ENCODE measurements at regions not wholly inside any gene's neighbourhood (a gene's known extent, or its start where the extent isn't known, plus 50 kb on each side); places are given as distances from the start of the nearest gene placed in this dataset.

GRCh38 chr4:151991884-151992167, 231.0 kb upstream of the GATB start:
- DNase-seq, result no peak
- no peaks in the 10 kb centered on the region for H3K9me3 ChIP-seq (ENCODE audit: control extremely low read depth in 1 of 3, control insufficient read depth in 2 of 3, insufficient read depth in 1 of 3, low read length in 2 of 3)
- intact Hi-C loops (cut with micrococcal nuclease), result no loop called here
- ATAC-seq (ENCODE audit: low read depth), result no peak
- no peak overlapping the region for H3K27ac ChIP-seq (ENCODE audit: low read length in 2 of 2)
- Mint-ChIP-seq H3K4me1 (no peaks in the 10 kb centered on the region), H3K4me3 (no peak overlapping the region), H3K9me3 (ENCODE audit: insufficient read depth) (no peaks in the 10 kb centered on the region), H3K27me3 (no peaks in the 10 kb centered on the region), H3K27ac (no peak overlapping the region)
- H2AFZ ChIP-seq (ENCODE audit: insufficient read depth, low read depth, low read length, poor library complexity, severe bottlenecking), result no peak overlapping the region
- H4K20me1 ChIP-seq (ENCODE audit: control insufficient read depth, insufficient read depth, low read length, poor library complexity, severe bottlenecking), result no peaks in the 10 kb centered on the region
- no peak for TF ChIP-seq EZH2 (IDR thresholded peaks at IDR 0.05; ENCODE audit: borderline replicate concordance, insufficient read depth, low read depth, low read length, poor library complexity, severe bottlenecking)
- TF ChIP-seq, protein P1, sequence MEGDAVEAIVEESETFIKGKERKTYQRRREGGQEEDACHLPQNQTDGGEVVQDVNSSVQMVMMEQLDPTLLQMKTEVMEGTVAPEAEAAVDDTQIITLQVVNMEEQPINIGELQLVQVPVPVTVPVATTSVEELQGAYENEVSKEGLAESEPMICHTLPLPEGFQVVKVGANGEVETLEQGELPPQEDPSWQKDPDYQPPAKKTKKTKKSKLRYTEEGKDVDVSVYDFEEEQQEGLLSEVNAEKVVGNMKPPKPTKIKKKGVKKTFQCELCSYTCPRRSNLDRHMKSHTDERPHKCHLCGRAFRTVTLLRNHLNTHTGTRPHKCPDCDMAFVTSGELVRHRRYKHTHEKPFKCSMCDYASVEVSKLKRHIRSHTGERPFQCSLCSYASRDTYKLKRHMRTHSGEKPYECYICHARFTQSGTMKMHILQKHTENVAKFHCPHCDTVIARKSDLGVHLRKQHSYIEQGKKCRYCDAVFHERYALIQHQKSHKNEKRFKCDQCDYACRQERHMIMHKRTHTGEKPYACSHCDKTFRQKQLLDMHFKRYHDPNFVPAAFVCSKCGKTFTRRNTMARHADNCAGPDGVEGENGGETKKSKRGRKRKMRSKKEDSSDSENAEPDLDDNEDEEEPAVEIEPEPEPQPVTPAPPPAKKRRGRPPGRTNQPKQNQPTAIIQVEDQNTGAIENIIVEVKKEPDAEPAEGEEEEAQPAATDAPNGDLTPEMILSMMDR (IDR thresholded peaks at IDR 0.05), result no peak
- no peaks in the 10 kb centered on the region for H3K27me3 ChIP-seq (replicated peaks in 1 of 4; ENCODE audit: control extremely low read depth in 1 of 4, control insufficient read depth in 3 of 4, insufficient read depth in 4 of 4, low read length in 3 of 4)
- POLR2A ChIA-PET, result no interaction called here
- H3K4me2 ChIP-seq (replicated peaks; ENCODE audit: low read depth, low read length, poor library complexity, severe bottlenecking), result no peak overlapping the region
- 100% methylated on average over 1 of the region's 2 CpGs for WGBS (ENCODE audit: insufficient coverage)
- CTCF ChIA-PET, result no interaction called here
- no peaks in the 10 kb centered on the region for H3K79me2 ChIP-seq (ENCODE audit: control insufficient read depth, insufficient read depth, low read length)
- no peak overlapping the region for H3K4me3 ChIP-seq (ENCODE audit: control extremely low read depth in 1 of 5, extremely low read depth in 1 of 5, insufficient read depth in 1 of 5, low read depth in 2 of 5, low read length in 4 of 5)
- no peak overlapping the region for H3K9ac ChIP-seq (ENCODE audit: low read length)
- H3K36me3 ChIP-seq (replicated peaks in 1 of 2; ENCODE audit: control extremely low read depth in 1 of 2, control insufficient read depth in 1 of 2, extremely low read depth in 1 of 2, insufficient read depth in 2 of 2, low read length in 1 of 2), result no peaks in the 10 kb centered on the region
- H3K4me1 ChIP-seq (ENCODE audit: control insufficient read depth in 2 of 2, insufficient read depth in 2 of 2, low read length in 2 of 2), result no peaks in the 10 kb centered on the region

- H3K9ac ChIP-seq (ENCODE audit: low read length), result no peak overlapping the region
- ChIA-PET POLR2A (no interaction called here), CTCF (no interaction called here)
- Mint-ChIP-seq H3K27ac (no peak overlapping the region), H3K4me1 (no peaks in the 10 kb centered on the region), H3K9me3 (ENCODE audit: insufficient read depth) (no peaks in the 10 kb centered on the region), H3K27me3 (no peaks in the 10 kb centered on the region), H3K4me3 (no peak overlapping the region)
- 86% methylated on average over 4 of the region's 10 CpGs for WGBS (ENCODE audit: insufficient coverage)
- H3K79me2 ChIP-seq (ENCODE audit: control insufficient read depth, insufficient read depth, low read length), result no peaks in the 10 kb centered on the region
- no peaks in the 10 kb centered on the region for H3K9me3 ChIP-seq (ENCODE audit: control extremely low read depth in 1 of 3, control insufficient read depth in 2 of 3, insufficient read depth in 1 of 3, low read length in 2 of 3)
- no peak overlapping the region for H3K4me3 ChIP-seq (ENCODE audit: control extremely low read depth in 1 of 5, extremely low read depth in 1 of 5, insufficient read depth in 1 of 5, low read depth in 2 of 5, low read length in 4 of 5)
- ATAC-seq (ENCODE audit: low read depth) (no peak), DNase-seq (no peak)
- TF ChIP-seq, protein P1 (IDR thresholded peaks at IDR 0.05), result no peak
- TF ChIP-seq EZH2 (IDR thresholded peaks at IDR 0.05; ENCODE audit: borderline replicate concordance, insufficient read depth, low read depth, low read length, poor library complexity, severe bottlenecking), result no peak
- H3K27me3 ChIP-seq (replicated peaks in 1 of 4; ENCODE audit: control extremely low read depth in 1 of 4, control insufficient read depth in 3 of 4, insufficient read depth in 4 of 4, low read length in 3 of 4), result no peaks in the 10 kb centered on the region
- intact Hi-C loops (cut with micrococcal nuclease), result no loop called here
- H3K4me1 ChIP-seq (ENCODE audit: control insufficient read depth in 2 of 2, insufficient read depth in 2 of 2, low read length in 2 of 2), result no peaks in the 10 kb centered on the region
- no peaks in the 10 kb centered on the region for H3K36me3 ChIP-seq (replicated peaks in 1 of 2; ENCODE audit: control extremely low read depth in 1 of 2, control insufficient read depth in 1 of 2, extremely low read depth in 1 of 2, insufficient read depth in 2 of 2, low read length in 1 of 2)
- peak overlapping the region; percentile 34 for H2AFZ ChIP-seq (ENCODE audit: insufficient read depth, low read depth, low read length, poor library complexity, severe bottlenecking)
- no peak overlapping the region for H3K27ac ChIP-seq (ENCODE audit: low read length in 2 of 2)
- no peak overlapping the region for H3K4me2 ChIP-seq (replicated peaks; ENCODE audit: low read depth, low read length, poor library complexity, severe bottlenecking)
- H4K20me1 ChIP-seq (ENCODE audit: control insufficient read depth, insufficient read depth, low read length, poor library complexity, severe bottlenecking), result no peaks in the 10 kb centered on the region
These were observed 230.4 kb upstream of the GATB start for GRCh38 chr4:151991001-151991883.

Data from B cell (primary cell).